Glutamatergic neuron (in vitro differentiated cells): ENCODE measurements at regions not wholly inside any gene's neighbourhood (a gene's known extent, or its start where the extent isn't known, plus 50 kb on each side); places are given as distances from the start of the nearest gene placed in this dataset.

Source experiments
- DNase-seq: peaks from one replicate; pipeline ENCODE4 v3.0.0; 2022
- H3K27ac Mint-ChIP-seq: one replicate; pipeline ENCODE4 v1.8.0; 2020; ENCODE audit warnings: mild to moderate bottlenecking, mixed read lengths, inconsistent platforms; ENCODE audit not compliant: unreplicated experiment
- H3K27me3 Mint-ChIP-seq: one replicate; pipeline ENCODE4 v1.8.0; 2020; ENCODE audit warnings: mild to moderate bottlenecking, moderate library complexity, mixed read lengths, inconsistent platforms; ENCODE audit not compliant: unreplicated experiment
- H3K36me3 Mint-ChIP-seq: one replicate; pipeline ENCODE4 v1.8.0; 2020; ENCODE audit warnings: mild to moderate bottlenecking, mixed read lengths, inconsistent platforms; ENCODE audit not compliant: unreplicated experiment
- H3K4me1 Mint-ChIP-seq: one replicate; pipeline ENCODE4 v1.8.0; 2020; ENCODE audit warnings: mild to moderate bottlenecking, low read depth, mixed read lengths, inconsistent platforms; ENCODE audit not compliant: unreplicated experiment
- H3K4me3 Mint-ChIP-seq: one replicate; pipeline ENCODE4 v1.8.0; 2020; ENCODE audit warnings: mild to moderate bottlenecking, mixed read lengths, inconsistent platforms; ENCODE audit not compliant: unreplicated experiment
- H3K9me3 Mint-ChIP-seq: one replicate; pipeline ENCODE4 v1.8.0; 2020; ENCODE audit warnings: mild to moderate bottlenecking, moderate library complexity, mixed read lengths, inconsistent platforms; ENCODE audit not compliant: unreplicated experiment
- TF ChIP-seq, protein P1 (sequence below): fragments of 200-600 bp; sonication (generic); IDR thresholded peaks from one replicate; pipeline ENCODE4 v1.5.0; 2021; ENCODE audit not compliant: partially characterized antibody, unreplicated experiment

GRCh38 chr7:131267631-131268030, 60.0 kb upstream of the MKLN1 start:
- no peak for DNase-seq
- H3K9me3 Mint-ChIP-seq = no peaks in the 10 kb centered on the region
- no peak overlapping the region for H3K4me3 Mint-ChIP-seq
- H3K27ac Mint-ChIP-seq = no peak overlapping the region
- peaks cover 4% of the 10 kb centered on the region for H3K4me1 Mint-ChIP-seq
- no peaks in the 10 kb centered on the region for H3K36me3 Mint-ChIP-seq
- TF ChIP-seq, protein P1, sequence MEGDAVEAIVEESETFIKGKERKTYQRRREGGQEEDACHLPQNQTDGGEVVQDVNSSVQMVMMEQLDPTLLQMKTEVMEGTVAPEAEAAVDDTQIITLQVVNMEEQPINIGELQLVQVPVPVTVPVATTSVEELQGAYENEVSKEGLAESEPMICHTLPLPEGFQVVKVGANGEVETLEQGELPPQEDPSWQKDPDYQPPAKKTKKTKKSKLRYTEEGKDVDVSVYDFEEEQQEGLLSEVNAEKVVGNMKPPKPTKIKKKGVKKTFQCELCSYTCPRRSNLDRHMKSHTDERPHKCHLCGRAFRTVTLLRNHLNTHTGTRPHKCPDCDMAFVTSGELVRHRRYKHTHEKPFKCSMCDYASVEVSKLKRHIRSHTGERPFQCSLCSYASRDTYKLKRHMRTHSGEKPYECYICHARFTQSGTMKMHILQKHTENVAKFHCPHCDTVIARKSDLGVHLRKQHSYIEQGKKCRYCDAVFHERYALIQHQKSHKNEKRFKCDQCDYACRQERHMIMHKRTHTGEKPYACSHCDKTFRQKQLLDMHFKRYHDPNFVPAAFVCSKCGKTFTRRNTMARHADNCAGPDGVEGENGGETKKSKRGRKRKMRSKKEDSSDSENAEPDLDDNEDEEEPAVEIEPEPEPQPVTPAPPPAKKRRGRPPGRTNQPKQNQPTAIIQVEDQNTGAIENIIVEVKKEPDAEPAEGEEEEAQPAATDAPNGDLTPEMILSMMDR = no peak
- peaks cover 2% of the 10 kb centered on the region for H3K27me3 Mint-ChIP-seq

DNA sequence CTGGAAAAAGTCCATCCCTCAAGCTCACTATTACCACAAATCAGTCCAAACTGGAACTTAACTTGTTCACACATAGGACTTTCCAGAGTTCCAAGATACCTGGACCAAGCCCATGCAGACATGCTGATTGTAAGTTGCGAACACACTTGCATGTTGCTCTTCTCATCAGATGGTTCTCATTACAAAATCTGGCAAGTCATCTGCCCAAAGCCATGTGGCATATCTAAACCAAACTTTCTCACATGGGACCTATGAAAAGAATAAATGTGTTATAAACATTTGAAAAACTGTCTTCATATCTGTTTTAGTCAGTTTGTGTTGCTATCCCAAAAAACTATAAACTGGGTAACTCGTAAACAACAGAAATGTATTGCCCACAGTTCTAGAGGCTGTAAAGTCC, 58.8 kb upstream of the MKLN1 start:
- Mint-ChIP-seq H3K9me3 (no peaks in the 10 kb centered on the region), H3K27ac (no peak overlapping the region), H3K4me3 (no peak overlapping the region), H3K36me3 (no peaks in the 10 kb centered on the region), H3K4me1 (peaks cover 6% of the 10 kb centered on the region), H3K27me3 (peaks cover 5% of the 10 kb centered on the region)
- DNase-seq = no peak
- TF ChIP-seq, protein P1 = no peak

GRCh38 chr7:131272086-131272485, 55.6 kb upstream of the MKLN1 start:
- no peak for DNase-seq
- Mint-ChIP-seq H3K4me3 (peak overlapping the region; percentile 4), H3K9me3 (no peaks in the 10 kb centered on the region), H3K27me3 (peaks cover 6% of the 10 kb centered on the region), H3K27ac (no peak overlapping the region), H3K4me1 (peaks cover 6% of the 10 kb centered on the region), H3K36me3 (no peaks in the 10 kb centered on the region)
- TF ChIP-seq, protein P1 = no peak

- Mint-ChIP-seq H3K27me3 (peaks cover 4% of the 10 kb centered on the region), H3K4me1 (peaks cover 6% of the 10 kb centered on the region), H3K36me3 (no peaks in the 10 kb centered on the region), H3K9me3 (no peaks in the 10 kb centered on the region), H3K27ac (no peak overlapping the region), H3K4me3 (no peak overlapping the region)
- DNase-seq = no peak
- TF ChIP-seq, protein P1 = no peak
Observed at GRCh38 chr7:131274986-131275385, 52.7 kb upstream of the MKLN1 start.

DNA sequence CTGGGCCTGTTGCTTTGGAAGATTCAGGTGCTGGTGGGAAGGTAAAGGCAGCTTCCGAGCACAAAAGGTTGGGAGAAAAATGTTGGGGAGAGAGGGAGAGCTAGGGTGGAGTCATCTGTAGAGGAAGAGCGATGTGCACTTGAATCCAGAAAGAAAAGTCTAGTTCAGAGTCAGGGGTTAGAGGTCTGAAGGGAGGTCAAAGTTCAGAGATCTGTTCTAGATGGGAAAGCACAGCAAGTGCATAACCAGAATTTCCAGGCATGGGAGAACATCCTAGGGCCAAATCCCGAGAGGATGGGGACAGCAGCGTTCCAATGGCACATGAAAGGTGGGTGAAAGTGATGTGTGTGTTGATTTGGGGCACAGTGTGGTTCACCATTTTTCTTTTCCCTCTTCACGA, 51.5 kb upstream of the MKLN1 start:
- DNase-seq = no peak
- Mint-ChIP-seq H3K27ac (no peak overlapping the region), H3K4me1 (peaks cover 6% of the 10 kb centered on the region)

More for the DNA sequence above, 51.5 kb upstream of the MKLN1 start:
- no peak overlapping the region for H3K4me3 Mint-ChIP-seq
- no peaks in the 10 kb centered on the region for H3K9me3 Mint-ChIP-seq
- H3K27me3 Mint-ChIP-seq = peaks cover 4% of the 10 kb centered on the region
- TF ChIP-seq, protein P1 = no peak
- no peaks in the 10 kb centered on the region for H3K36me3 Mint-ChIP-seq
